ENCODE measurements at regions not wholly inside any gene's neighbourhood (a gene's known extent, or its start where the extent isn't known, plus 50 kb on each side); places are given as distances from the start of the nearest gene placed in this dataset.
"Not testable (repeated sequence)": the region's sequence is repeated elsewhere in the genome, so short reads cannot be mapped to it uniquely, and the experiment has no call there.

GRCh38 chr3:152760591-152760990 lies 74.3 kb upstream of the P2RY1 start:
- in situ Hi-C loops (cut with HindIII; ENCODE audit: low sequenced_read_pairs): no loop called here

- in situ Hi-C loops (cut with HindIII; ENCODE audit: low sequenced_read_pairs): no loop called here
Observed at GRCh38 chr3:152768478-152768877, 66.5 kb upstream of the P2RY1 start.

- in situ Hi-C loops (cut with HindIII; ENCODE audit: low sequenced_read_pairs): no loop called here
Observed at GRCh38 chr3:152769523-152769922, 65.4 kb upstream of the P2RY1 start.

- in situ Hi-C loops (cut with HindIII; ENCODE audit: low sequenced_read_pairs): no loop called here
Observed at GRCh38 chr3:152770296-152770695, 64.6 kb upstream of the P2RY1 start.

- in situ Hi-C loops (cut with HindIII; ENCODE audit: low sequenced_read_pairs): no loop called here
Observed at GRCh38 chr3:152771120-152771519, 63.8 kb upstream of the P2RY1 start.

GRCh38 chr3:152772674-152773225 lies 62.2 kb upstream of the P2RY1 start:
- in situ Hi-C loops (cut with HindIII; ENCODE audit: low sequenced_read_pairs): no loop called here

GRCh38 chr3:152773633-152774032 lies 61.3 kb upstream of the P2RY1 start:
- in situ Hi-C loops (cut with HindIII; ENCODE audit: low sequenced_read_pairs): no loop called here

GRCh38 chr3:152774230-152774629 lies 60.7 kb upstream of the P2RY1 start:
- in situ Hi-C loops (cut with HindIII; ENCODE audit: low sequenced_read_pairs): not testable (repeated sequence)

- in situ Hi-C loops (cut with HindIII; ENCODE audit: low sequenced_read_pairs): no loop called here
Observed at GRCh38 chr3:152778022-152778421, 56.9 kb upstream of the P2RY1 start.

GRCh38 chr3:152779653-152780052 lies 55.3 kb upstream of the P2RY1 start:
- in situ Hi-C loops (cut with HindIII; ENCODE audit: low sequenced_read_pairs): no loop called here

GRCh38 chr3:152780553-152780952 lies 54.4 kb upstream of the P2RY1 start:
- in situ Hi-C loops (cut with HindIII; ENCODE audit: low sequenced_read_pairs): no loop called here

- in situ Hi-C loops (cut with HindIII; ENCODE audit: low sequenced_read_pairs): no loop called here
Observed at GRCh38 chr3:152785051-152785450, 49.9 kb upstream of the P2RY1 start.
